ENCODE measurements at regions not wholly inside any gene's neighbourhood (a gene's known extent, or its start where the extent isn't known, plus 50 kb on each side); places are given as distances from the start of the nearest gene placed in this dataset.

GRCh38 chr9:108609227-108609896 lies 246.4 kb downstream of the ACTL7B start:
- Histone ChIP-seq H2BK5ac (ENCODE audit: low read depth, low read length, poor library complexity, severe bottlenecking) (no peak overlapping the region), H3K18ac (ENCODE audit: low read depth, low read length) (no peak overlapping the region), H2AFZ (replicated peaks; ENCODE audit: low read length, poor library complexity) (no peak overlapping the region), H4K91ac (ENCODE audit: insufficient read depth, low read depth, low read length) (no peak overlapping the region), H4K8ac (ENCODE audit: low read depth in 2 of 2, low read length in 2 of 2) (no peak overlapping the region), H2BK120ac (ENCODE audit: low read depth, low read length) (no peak overlapping the region), H3K9ac (ENCODE audit: low read depth, low read length) (no peak overlapping the region), H2BK15ac (ENCODE audit: low read depth, low read length) (no peak overlapping the region), H3K79me1 (ENCODE audit: low read depth in 1 of 2, low read length in 2 of 2) (no peaks in the 10 kb centered on the region), H3K27ac (ENCODE audit: insufficient read depth, low read length) (no peak overlapping the region), H3K4me1 (ENCODE audit: control insufficient read depth, insufficient read depth, low read length) (no peaks in the 10 kb centered on the region), H2BK20ac (ENCODE audit: low read depth, low read length) (no peak overlapping the region), H2AK9ac (replicated peaks; ENCODE audit: low read depth, low read length, poor library complexity) (no peak overlapping the region), H3K36me3 (ENCODE audit: control insufficient read depth, insufficient read depth, low read length) (no peaks in the 10 kb centered on the region), H3K27me3 (ENCODE audit: control insufficient read depth, insufficient read depth, low read length) (no peaks in the 10 kb centered on the region; the same call in 1 of the 2 replicates), H4K5ac (ENCODE audit: low read depth, low read length) (no peak overlapping the region), H3K14ac (replicated peaks; ENCODE audit: low read depth, low read length) (no peak overlapping the region), H3K56ac (ENCODE audit: extremely low read depth, insufficient read depth, low read length) (no peak overlapping the region), H3K9me3 (ENCODE audit: control insufficient read depth, insufficient read depth, low read length) (no peaks in the 10 kb centered on the region), H3K9me1 (ENCODE audit: insufficient read depth, low read length) (no peaks in the 10 kb centered on the region), H2AK5ac (ENCODE audit: low read depth, low read length) (no peak overlapping the region), H3K23ac (ENCODE audit: low read depth, low read length) (no peak overlapping the region), H4K20me1 (ENCODE audit: insufficient read depth, low read length) (no peaks in the 10 kb centered on the region), H3K4ac (ENCODE audit: low read depth, low read length) (no peak overlapping the region), H3K4me3 (ENCODE audit: insufficient read depth, low read depth, low read length) (no peak overlapping the region), H3K4me2 (ENCODE audit: low read depth, low read length) (no peak overlapping the region)
- no CpG with 5 or more reads among the region's 4 CpGs for WGBS, 2 experiments (ENCODE audit: extremely low coverage in 2 of 2, insufficient read length in 1 of 2)
- ATAC-seq (ENCODE audit: low read depth) (no peak), DNase-seq (no peak)
- POLR2A ChIA-PET (ENCODE audit: unreplicated experiment): no interaction called here
- intact Hi-C loops (cut with micrococcal nuclease) (no loop called here), in situ Hi-C loops (cut with MboI; ENCODE audit: low sequenced_read_pairs) (no loop called here), dilution Hi-C loops (cut with HindIII; ENCODE audit: low sequenced_read_pairs, unreplicated experiment) (no loop called here)
- CTCF ChIA-PET: no interaction called here
- no TSS peak for BruUV-seq (replicated peaks)
- TF ChIP-seq, protein P1, sequence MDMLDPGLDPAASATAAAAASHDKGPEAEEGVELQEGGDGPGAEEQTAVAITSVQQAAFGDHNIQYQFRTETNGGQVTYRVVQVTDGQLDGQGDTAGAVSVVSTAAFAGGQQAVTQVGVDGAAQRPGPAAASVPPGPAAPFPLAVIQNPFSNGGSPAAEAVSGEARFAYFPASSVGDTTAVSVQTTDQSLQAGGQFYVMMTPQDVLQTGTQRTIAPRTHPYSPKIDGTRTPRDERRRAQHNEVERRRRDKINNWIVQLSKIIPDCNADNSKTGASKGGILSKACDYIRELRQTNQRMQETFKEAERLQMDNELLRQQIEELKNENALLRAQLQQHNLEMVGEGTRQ (IDR thresholded peaks at IDR 0.05; ENCODE audit: low read depth, low read length): no peak
